DOHH2 (cell line): ENCODE measurements at regions not wholly inside any gene's neighbourhood (a gene's known extent, or its start where the extent isn't known, plus 50 kb on each side); places are given as distances from the start of the nearest gene placed in this dataset.
"Not testable (repeated sequence)": the region's sequence is repeated elsewhere in the genome, so short reads cannot be mapped to it uniquely, and the experiment has no call there.

Experiments
- H3F3A ChIP-seq: fragments of 200-600 bp; sonication (generic), shearing (Covaris generic); 2 replicates; pipeline ENCODE4 v1.6.0; 2016; ENCODE audit warnings: antibody characterized with exemption, mild to moderate bottlenecking; ENCODE audit not compliant: control insufficient read depth, insufficient read depth
- H3K27ac ChIP-seq: fragments of 200-600 bp; sonication (generic); 2 replicates; pipeline ENCODE4 v1.5.1; 2014; ENCODE audit warnings: low read depth, mild to moderate bottlenecking, low read length, moderate library complexity
- H3K27me3 ChIP-seq: fragments of 200-600 bp; sonication (generic); 2 replicates; pipeline ENCODE4 v1.6.1; 2014; ENCODE audit warnings: mild to moderate bottlenecking, low read length, mixed read lengths; ENCODE audit not compliant: control insufficient read depth
- H3K36me3 ChIP-seq: fragments of 200-600 bp; sonication (generic); 2 replicates; pipeline ENCODE4 v1.6.1; 2014; ENCODE audit warnings: mild to moderate bottlenecking, low read length, moderate library complexity, mixed read lengths; ENCODE audit not compliant: control insufficient read depth
- H3K4me1 ChIP-seq: fragments of 200-600 bp; sonication (generic); 2 replicates; pipeline ENCODE4 v1.6.1; 2014; ENCODE audit warnings: mild to moderate bottlenecking, low read length, mixed read lengths; ENCODE audit not compliant: control insufficient read depth
- H3K4me2 ChIP-seq: fragments of 200-600 bp; sonication (generic); 2 replicates; pipeline ENCODE4 v1.6.0; 2014; ENCODE audit warnings: mild to moderate bottlenecking, low read length, moderate library complexity
- H3K4me3 ChIP-seq: fragments of 200-600 bp; sonication (generic); 2 replicates; pipeline ENCODE4 v1.5.1; 2014; ENCODE audit warnings: mild to moderate bottlenecking, low read length, mixed read lengths
- H3K79me2 ChIP-seq: fragments of 200-600 bp; sonication (generic); 2 replicates; pipeline ENCODE4 v1.6.1; 2014; ENCODE audit warnings: mild to moderate bottlenecking, low read length, mixed read lengths; ENCODE audit not compliant: control insufficient read depth
- H3K9me2 ChIP-seq: fragments of 200-600 bp; sonication (generic); replicated peaks from 2 replicates; pipeline ENCODE4 v1.6.1; 2014; ENCODE audit warnings: mild to moderate bottlenecking, low read length, mixed read lengths; ENCODE audit not compliant: control insufficient read depth
- H3K9me3 ChIP-seq: fragments of 200-600 bp; sonication (generic); 2 replicates; pipeline ENCODE4 v1.6.1; 2014; ENCODE audit warnings: antibody characterized with exemption, low read length, mixed read lengths; ENCODE audit not compliant: control insufficient read depth, insufficient read depth
- H4K20me1 ChIP-seq: fragments of 200-600 bp; sonication (generic); 2 replicates; pipeline ENCODE4 v1.6.0; 2014; ENCODE audit warnings: low read depth, mild to moderate bottlenecking, antibody characterized with exemption, low read length, moderate library complexity; ENCODE audit not compliant: control insufficient read depth, insufficient read depth
- CTCF ChIP-seq: fragments of 200-600 bp; sonication (generic); IDR thresholded peaks from one replicate; pipeline ENCODE4 v1.5.1; 2014; ENCODE audit warnings: antibody characterized with exemption, mild to moderate bottlenecking, low read depth, low read length; ENCODE audit not compliant: poor library complexity, severe bottlenecking
- EZH2phosphoT487 ChIP-seq: fragments of 200-600 bp; sonication (generic); IDR thresholded peaks from 2 replicates; pipeline ENCODE4 v1.6.1; 2017; ENCODE audit warnings: borderline replicate concordance, mild to moderate bottlenecking, antibody characterized with exemption, low read length, moderate library complexity, mixed read lengths

DNA sequence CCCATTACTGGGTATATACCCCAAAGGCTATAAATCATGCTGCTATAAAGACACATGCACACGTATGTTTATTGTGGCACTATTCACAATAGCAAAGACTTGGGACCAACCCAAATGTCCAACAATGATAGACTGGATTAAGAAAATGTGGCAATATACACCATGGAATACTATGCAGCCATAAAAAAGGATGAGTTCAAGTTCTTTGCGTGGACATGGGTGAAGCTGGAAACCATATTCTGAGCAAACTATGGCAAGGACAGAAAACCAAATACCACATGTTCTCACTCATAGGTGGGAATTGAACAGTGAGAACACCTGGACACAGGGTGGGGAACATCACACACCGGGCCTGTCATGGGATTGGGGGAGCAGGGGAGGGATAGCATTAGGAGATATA is 54.4 kb upstream of the MUCL1 start:
- H3K4me1 ChIP-seq, H3K27ac ChIP-seq, H3K4me2 ChIP-seq, H4K20me1 ChIP-seq, H3F3A ChIP-seq, H3K36me3 ChIP-seq, H3K4me3 ChIP-seq, H3K9me2 ChIP-seq, H3K9me3 ChIP-seq, H3K79me2 ChIP-seq, H3K27me3 ChIP-seq: not testable (repeated sequence)

DNA sequence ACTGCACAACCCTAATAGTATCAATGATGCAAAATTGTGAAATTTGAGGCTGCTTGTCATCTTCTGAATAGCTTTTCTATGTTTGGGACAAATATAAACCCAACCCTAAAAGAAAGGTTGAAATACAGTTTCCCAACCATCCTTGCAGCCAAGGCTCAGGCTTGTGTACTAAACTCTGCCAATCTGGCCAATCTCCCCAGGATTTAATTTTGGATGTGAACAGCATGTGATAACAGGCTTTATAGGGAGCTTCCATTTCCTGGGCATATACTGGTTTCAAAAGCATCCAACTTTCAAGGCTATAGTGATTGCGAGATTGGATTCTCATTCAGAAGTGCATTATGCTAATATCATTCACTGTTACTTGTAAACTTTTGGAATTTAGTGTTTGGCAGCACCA is 55.7 kb upstream of the MUCL1 start:
- H3K4me3 ChIP-seq = no peak overlapping the region
- H3K27ac ChIP-seq = no peak overlapping the region
- no peaks in the 10 kb centered on the region for H3K36me3 ChIP-seq
- H3K9me3 ChIP-seq = no peaks in the 10 kb centered on the region
- no peaks in the 10 kb centered on the region for H3K4me1 ChIP-seq
- H3K79me2 ChIP-seq = no peaks in the 10 kb centered on the region
- H3K4me2 ChIP-seq = no peak overlapping the region
- TF ChIP-seq EZH2phosphoT487 (no peak), CTCF (no peak)
- 0 out of 2 replicates have a peak, but pooled peaks cover 3% of the 10 kb centered on the region for H3K27me3 ChIP-seq
- no peaks in the 10 kb centered on the region for H3F3A ChIP-seq
- no peaks in the 10 kb centered on the region for H4K20me1 ChIP-seq
- no peaks in the 10 kb centered on the region; the same call in 1 of the 2 replicates for H3K9me2 ChIP-seq

GRCh38 chr12:54796991-54797390 is 57.3 kb upstream of the MUCL1 start:
- Histone ChIP-seq H3K27ac (no peak overlapping the region), H3K9me2 (no peaks in the 10 kb centered on the region; the same call in 1 of the 2 replicates), H3K4me3 (no peak overlapping the region), H3K4me2 (no peak overlapping the region), H4K20me1 (no peaks in the 10 kb centered on the region), H3K36me3 (no peaks in the 10 kb centered on the region), H3F3A (no peaks in the 10 kb centered on the region), H3K9me3 (no peaks in the 10 kb centered on the region), H3K4me1 (no peaks in the 10 kb centered on the region), H3K79me2 (no peaks in the 10 kb centered on the region), H3K27me3 (0 out of 2 replicates have a peak, but pooled peaks cover 3% of the 10 kb centered on the region)
- TF ChIP-seq EZH2phosphoT487 (no peak), CTCF (no peak)

GRCh38 chr12:54795644-54796043 is 58.7 kb upstream of the MUCL1 start:
- Histone ChIP-seq H3K27me3 (0 out of 2 replicates have a peak, but pooled peaks cover 3% of the 10 kb centered on the region), H3K27ac (no peak overlapping the region), H3K79me2 (no peaks in the 10 kb centered on the region), H3F3A (no peaks in the 10 kb centered on the region), H3K9me2 (no peaks in the 10 kb centered on the region; the same call in 1 of the 2 replicates), H4K20me1 (no peaks in the 10 kb centered on the region), H3K36me3 (no peaks in the 10 kb centered on the region), H3K9me3 (no peaks in the 10 kb centered on the region), H3K4me3 (no peak overlapping the region), H3K4me2 (no peak overlapping the region), H3K4me1 (no peaks in the 10 kb centered on the region)
- no peak for TF ChIP-seq CTCF
- TF ChIP-seq EZH2phosphoT487 = no peak
